ENCODE measurements at regions not wholly inside any gene's neighbourhood (a gene's known extent, or its start where the extent isn't known, plus 50 kb on each side); places are given as distances from the start of the nearest gene placed in this dataset.
"Not testable (repeated sequence)": the region's sequence is repeated elsewhere in the genome, so short reads cannot be mapped to it uniquely, and the experiment has no call there.

DNA sequence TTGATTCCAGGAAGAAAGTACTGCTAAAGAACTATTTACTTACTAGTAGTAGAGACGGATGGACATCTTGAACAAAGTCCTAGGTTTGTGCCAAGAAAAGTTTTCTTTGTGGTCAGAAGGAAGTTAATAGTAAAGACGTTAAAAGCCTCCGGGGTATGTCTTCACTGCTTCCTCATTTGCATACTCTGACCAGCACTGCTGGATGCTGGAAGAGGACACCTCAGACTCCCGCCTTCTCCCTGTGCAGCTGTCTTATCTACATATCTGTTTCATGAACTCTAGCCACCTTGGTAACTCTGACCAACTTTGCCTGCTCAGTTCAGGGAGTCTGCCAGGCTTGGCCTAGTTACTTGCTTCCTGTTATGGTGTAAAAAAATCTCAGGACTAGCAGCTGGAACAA lies 1109.1 kb upstream of the MIR17HG start:
- DNase-seq: no peak

DNA sequence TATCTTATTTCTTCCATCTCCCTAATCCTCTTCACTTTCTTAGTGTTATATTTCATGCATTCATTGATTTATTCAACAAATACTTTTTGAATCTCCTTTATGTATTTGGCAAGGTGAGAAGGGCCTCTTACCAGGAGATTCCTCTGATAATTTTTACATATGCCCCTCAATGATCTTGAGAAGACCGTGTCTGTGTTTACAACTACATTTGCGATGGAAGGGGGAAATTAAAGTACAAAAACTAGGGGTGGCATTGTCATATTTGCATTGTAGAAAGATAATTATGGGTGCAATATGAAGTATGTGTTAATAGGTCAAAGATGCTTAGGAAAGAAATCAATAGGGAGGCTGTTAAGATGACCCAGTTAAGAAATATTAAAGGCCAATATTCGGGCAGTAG lies 1108.4 kb upstream of the MIR17HG start:
- DNase-seq: no peak

DNA sequence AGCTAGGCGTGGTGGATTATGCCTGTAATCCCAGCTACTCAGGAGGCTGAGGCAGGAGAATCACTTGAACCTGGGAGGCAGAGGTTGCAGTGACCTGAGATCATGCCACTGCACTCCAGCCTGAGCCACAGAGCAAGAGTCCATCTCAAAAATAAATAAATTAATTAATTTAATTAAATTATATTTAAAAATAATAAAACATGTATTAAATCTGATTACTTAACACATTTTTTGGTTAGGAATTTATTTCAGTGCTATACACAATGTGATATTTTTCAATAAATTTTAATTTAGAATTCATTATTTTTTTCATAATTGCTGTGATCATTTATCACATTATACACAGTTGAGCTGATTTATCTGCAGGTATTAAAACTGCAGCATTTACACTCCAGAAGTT lies 1101.5 kb upstream of the MIR17HG start:
- DNase-seq: no peak

DNA sequence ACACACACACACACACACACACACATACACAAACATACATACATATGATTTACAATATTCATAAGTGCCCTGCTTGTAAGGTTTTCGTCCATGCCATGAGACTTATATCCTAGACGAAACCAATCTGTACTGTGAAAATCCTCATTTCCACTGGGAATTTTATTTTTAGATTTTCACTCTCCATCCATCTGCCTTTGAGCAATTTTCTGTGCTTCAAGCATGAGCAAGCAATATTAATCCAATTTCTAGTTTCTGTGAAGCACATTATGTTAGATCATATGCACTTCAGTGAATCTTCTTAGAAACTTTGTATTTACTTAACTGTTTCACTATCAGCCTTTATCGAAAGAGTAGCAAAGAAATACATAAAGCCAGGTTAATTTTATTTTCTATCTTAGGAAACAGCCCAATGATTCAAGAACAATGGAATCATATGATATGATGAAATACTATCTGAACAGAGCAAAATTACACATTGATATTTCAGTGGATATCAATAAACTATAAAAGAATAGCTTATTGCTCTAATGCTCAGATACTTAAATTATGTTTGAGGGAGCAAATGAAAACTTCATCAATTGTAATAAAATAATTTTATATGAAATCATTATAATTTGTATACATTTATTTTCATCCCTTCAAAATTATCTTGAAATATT lies 1100.7 kb upstream of the MIR17HG start:
- no peak for DNase-seq

DNA sequence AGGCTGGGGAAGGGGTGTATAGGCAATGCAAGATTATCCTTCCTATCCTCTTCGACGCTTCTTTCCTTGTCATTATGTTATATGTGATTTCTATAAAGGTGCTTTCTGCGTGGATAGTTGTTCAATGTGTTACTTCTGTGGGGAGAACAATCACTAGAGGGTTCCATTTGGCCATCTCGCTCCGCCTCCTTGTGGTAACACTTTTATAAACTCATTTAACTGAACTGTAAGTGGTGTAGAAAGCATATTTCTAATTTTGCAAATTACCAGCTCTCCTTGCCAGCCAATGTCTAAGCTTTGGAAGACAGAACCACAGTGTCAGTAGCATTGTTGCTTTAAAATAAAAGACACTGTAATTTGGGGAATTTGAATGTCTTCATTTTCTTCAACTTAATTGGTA lies 1093.7 kb upstream of the MIR17HG start:
- no peak for DNase-seq

DNA sequence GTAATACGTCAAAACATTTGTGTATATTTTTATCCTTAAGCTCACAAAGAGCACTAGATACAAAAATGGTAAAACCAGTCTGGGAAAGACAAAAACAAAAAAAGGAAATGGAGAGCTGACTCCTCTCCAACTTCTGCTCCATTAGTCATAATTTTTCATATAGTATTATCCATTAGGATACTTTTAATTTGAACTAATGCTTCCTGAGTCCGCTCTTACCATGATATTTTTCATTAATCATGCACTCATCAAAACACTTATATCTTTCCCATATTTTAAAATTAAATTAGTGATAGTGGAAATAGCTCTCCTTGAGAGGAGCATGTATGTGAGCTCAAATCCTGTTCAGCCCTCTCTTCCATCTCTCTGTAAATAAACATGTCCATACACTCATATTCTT lies 1093.0 kb upstream of the MIR17HG start:
- no peak for DNase-seq

DNA sequence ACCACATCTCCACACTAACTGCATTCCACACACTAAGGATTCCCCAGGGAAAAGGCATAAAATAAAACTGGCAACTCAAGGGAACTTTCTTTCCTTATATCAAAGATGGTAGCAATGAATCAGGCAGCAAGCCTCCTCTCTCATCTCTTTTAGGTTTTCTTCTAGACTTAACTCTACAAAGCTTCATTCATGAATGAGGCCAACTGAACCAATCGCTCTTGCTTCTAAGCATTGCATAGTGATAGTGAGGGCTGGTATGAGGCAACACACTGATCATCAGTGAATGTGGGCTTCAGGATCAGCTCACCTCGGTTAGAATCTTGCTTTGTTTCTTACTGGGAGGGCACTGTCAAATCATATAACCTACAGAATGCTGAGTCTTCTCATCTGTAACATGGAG lies 1090.7 kb upstream of the MIR17HG start:
- DNase-seq: no peak

DNA sequence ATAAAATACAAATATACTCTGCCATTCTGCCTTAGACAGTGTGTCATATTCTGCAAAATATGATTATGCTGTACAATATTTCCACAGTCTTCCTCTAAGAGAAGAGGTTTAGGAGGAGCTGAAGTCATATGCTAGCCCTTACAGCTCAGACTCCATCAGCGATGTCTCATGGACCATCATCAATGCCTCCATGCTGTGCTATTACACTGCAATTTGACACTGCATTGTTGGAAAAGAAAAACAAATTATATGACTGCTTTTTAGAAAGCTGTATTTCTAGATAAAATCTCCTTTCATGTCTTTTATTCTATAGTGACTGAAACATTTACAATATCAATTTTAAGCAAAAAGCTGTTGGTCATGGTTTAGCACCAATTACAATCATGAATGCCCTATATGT lies 1089.4 kb upstream of the MIR17HG start:
- DNase-seq: no peak

DNA sequence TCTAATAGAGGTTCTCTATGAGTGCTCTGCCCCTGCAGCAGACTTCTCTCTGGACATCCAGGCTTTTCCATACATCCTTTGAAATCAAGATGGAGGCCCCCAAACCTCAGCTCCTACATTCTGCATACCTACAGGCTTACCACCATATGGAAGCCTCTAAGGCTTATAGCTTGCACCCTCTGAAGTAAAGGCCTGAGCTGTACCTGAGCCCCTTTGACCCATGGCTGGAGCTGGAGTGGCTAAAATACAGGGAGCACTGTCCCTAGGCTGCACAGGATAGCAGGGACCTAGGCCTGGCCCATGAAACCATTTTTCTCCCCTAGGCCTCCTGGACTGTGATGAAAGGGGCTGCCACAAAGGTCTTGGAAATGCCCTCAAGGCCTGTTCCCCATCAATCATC lies 1086.1 kb upstream of the MIR17HG start:
- no peak for DNase-seq

DNA sequence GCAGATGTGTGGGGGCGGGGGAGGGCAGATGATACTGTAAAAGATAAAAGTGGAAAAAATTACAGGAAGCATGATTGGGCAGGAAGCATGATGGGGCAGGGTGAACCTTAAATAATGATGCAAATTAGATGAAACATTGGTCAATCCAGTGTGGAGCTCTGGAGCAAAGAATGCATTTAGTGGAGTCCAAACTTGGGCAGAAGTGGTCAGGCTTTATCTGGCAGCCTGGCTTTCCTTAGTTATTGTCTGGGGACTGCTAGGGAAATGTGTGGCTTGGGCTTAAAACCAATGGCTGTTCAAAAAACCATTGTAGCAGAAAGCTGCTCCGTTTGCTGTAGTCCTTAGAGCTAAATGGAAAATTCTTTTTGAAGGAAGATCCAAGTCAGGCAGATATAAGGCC lies 1077.3 kb upstream of the MIR17HG start:
- no peak for DNase-seq

DNA sequence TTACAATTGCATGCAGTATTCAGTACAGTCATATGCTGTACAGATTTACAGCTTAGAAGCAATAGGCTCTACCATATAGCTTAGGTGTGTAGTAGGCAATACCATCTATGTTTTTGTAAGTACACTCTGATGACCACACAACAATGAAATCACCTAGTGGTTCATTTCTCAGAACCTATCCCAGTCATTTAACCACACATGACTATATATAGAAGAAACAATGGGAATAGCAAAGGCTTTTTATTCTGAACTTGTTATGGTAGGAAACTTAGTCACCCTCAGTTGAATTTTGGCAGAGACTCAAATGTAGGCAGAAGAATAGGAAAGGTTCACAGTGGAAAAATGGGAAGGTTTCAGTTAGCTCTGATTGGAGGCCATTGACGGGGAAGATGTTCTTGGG lies 1075.1 kb upstream of the MIR17HG start:
- no peak for DNase-seq

DNA sequence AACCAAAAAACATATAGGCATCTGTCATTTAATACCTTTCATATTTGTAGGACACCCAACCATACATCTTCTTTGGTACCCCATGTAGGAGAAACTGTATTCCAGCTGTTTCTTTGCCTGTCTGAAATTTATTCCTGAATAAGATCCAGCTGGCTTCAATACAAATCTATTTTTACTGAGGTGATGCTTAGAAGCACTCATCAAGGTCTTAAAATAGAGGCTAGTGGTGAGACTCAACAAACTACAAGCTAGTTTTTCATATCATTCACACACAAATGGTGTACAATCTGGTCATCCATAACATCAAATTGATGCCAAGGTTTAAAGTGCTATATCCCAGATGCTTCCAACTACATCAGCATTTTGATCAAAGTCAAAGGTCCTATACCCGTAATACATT lies 1071.3 kb upstream of the MIR17HG start:
- no peak for DNase-seq

DNA sequence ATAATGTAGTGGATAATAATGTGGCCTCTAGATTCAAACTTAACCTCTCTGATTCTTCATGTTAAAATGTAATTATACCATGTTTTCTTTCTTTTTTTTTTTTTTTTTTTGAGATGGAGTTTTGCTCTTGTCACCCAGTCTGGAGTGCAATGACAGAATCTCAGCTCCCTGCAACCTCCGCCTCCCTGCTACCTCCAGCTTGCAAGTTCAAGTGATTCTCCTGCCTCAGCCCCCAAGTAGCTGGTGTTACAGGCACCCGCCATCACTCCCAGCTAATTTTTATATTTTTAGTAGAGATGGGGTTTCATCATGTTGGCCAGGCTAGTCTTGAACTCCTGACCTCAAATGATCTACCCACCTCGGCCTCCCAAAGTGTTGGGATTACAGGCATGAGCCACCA lies 1069.3 kb upstream of the MIR17HG start:
- not testable (repeated sequence) for DNase-seq

DNA sequence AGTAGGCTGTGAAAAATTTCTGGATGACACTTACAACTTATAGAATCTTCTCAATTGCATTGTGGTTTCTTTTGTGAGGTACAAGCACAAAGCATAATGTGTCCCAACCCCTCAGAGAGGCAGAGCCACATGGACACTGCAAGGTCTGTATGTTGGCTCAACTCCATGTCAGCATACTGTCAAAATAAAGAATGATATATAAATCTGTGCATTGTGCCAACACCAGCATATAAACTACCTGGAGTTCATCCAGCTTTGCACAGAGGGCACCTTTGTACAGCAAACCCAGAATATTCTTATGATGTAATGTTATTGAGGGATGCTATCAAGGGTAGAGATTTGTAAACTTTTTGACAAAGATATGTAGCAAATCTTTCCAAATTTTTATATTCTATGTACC lies 1065.8 kb upstream of the MIR17HG start:
- DNase-seq: peak; percentile 27

DNA sequence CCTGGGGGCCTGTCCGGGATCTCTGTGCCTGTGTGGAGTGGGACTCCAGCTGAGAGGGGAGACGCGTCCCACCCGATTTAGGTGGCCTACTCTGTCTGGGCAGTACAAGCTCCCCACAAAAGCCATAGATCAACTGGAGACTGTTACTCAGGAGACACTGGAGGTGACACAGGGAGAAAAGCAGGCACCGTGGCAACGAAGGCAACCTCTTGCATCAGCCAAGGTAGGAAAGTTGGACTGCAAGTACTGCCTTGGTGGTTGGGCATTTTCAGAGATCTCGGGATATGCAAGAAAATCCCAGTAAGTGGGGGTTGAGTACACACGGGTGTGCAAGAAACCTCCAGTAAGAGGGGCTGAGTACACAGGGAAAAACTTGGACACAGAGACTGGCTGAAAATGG lies 1060.0 kb upstream of the MIR17HG start:
- no peak for DNase-seq

DNA sequence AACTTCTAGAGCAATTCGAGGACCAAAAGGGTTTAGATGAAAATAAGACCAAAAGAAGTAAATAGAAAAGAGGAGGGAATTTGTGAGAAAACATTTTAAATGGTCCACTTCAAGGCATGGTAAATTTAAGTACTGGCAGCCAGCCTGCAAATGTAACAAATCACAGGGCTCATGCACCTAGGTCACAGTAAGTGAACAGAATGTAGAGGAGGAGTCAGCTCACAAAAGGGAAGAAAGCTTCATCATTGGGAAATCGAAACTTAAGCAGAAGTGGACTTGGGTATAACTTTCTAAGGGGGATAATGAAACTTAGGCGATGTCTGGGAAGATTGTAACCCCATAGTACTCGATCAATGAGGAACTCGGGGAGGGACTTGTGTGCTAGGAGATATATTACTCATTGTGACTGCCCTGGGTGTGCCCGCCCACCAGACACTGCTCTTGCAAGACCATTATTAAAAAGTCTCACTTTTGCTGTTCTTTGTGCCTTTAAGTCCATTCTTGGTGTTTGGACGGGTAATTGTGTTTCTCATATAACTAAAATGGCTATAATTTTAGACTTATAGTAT lies 1053.6 kb upstream of the MIR17HG start:
- DNase-seq: no peak

DNA sequence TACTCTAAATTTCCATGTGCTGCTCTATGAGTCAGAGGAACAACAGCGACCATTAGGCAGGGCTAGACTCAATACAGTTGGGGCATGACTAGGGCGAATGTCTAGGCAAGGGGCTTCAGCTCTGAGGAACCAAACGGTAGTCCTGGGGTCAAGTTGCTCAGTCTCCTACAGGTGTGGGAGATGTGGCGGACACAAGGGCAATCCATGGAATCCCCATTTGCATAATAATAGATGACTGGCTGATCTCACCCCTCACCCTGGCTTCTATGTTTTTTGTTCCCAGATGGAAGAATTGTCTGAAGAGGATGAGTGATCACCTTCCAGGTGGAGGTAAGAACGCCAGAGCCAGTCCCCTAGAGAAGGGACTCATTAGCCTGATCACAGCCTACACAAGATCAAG lies 1048.2 kb upstream of the MIR17HG start:
- no peak for DNase-seq

DNA sequence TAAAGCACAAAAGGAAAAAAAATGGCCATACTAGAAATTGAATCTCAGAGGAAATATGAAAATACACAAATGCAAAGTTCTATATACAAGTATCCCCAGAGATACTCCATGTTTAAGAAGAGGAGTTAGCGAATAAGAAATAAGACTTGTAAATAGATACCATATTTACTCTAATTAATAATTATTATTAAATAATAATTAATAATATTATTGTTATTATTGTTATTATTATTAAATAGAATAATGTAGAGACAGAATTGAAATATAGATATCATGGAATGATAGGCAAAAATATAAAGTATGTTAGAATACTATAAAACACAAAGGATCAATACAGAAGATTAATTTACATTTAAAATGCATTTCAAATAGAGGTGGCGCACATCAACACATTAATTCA lies 1047.5 kb upstream of the MIR17HG start:
- no peak for DNase-seq

DNA sequence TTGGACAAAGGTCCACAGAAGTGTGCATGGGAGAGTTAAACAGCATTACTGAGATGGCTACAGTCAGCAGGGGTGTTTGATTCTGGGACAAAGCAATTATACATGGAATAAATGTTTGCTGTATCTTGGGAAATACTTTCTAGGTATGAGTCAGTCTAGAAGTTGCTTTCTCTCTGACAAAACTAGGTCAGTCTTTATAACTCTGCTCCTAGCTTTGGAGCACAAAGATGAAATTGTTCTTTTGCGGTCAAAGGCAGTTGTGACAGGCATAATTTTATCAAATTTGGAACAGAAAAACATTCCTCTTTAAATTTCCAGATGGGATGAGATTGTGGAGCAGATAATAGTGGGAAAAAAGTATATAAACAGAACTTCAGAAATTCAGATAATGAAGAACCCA lies 1045.4 kb upstream of the MIR17HG start:
- no peak for DNase-seq

DNA sequence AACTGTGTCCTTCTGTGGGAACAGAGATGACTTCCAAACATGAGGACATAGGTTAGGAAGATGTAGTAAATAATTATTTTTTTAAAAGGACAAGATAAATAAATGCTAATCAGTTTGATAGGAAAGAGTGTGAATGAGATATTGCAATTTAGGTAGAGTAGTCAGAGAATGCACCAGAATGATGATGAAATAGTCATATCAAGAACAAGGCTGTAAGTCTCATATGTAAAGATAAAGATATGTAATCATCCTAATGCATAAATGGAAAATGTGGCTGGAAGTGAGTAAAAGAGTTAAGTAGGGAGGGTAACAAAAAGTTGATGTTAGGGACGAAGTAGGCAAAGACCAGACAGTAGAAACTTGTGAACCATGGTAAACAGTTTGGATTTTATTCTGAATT lies 1041.7 kb upstream of the MIR17HG start:
- no peak for DNase-seq

DNA sequence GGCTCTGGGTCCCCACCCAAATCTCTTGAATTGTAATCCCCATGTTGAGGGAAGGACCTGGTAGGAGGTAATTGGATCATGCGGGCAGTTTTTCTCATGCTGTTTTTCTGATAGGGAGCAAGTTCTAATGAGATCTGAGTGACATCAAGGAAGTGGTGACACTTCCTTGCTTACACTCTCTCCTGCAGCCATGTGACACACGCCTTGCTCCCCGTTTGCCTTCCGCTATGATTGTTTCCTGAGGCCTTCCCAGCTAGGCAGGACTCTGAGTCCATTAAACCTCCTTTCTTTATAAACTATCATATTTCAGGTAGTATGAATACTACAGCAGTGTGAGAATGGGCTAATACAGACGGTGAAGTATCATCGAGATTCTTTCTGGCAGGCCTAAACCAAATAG lies 1040.4 kb upstream of the MIR17HG start:
- no peak for DNase-seq

DNA sequence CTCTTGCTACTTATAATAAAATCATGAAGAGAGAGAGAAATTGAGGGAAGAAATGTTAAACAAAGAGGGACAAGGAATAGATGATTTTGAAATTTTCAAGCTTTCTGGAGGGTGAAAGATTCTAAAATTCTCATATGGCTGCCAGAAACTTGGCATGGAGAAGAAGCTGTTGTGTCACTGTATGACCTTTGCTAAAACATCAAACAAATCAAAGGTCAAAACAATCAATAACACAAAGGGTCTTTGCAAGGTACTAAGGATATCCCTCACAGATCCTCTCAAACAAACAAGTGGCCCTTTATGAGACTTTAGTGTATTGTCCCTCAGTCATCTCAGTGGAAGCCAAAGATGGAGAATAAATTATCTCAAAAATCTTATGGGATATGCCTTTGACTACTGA lies 1039.2 kb upstream of the MIR17HG start:
- DNase-seq: no peak

DNA sequence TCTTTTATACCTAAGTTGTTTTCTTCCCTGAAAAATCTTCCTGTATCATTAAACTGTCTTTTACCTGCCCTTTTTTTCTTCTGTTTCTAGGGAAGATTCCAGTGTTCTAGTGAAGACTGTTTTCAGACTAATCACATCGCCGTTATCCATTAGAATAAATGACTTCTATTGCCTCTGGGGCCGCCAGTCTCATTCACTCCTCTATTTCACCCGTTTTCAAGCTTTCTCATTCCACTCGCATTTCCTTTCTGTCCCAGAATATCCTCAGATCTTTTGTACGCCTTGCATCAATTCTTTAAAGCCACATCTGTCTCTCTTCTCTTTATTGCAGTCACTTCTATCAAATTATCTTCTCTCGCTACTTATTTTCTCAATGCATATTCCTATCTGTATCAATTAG lies 1035.6 kb upstream of the MIR17HG start:
- no peak for DNase-seq

DNA sequence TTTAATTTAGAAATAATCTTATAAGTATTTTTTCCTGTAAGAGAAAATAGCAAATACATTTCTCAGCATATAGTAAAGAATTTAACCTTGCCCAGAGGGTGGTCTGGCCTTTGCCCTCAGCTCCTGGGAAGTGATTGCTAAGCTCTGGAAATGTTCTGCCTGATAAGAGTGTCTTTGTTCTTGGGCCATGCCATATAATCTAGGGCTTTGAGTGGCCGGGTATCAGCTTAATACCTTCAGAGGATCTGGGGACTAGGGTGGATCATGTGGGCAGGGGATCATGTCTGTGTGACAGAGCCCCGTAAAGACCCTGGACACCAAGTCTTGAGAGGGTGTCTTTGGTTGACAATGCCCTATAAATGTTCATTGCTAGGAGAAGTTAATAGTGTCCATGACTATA lies 1032.4 kb upstream of the MIR17HG start:
- DNase-seq: no peak

DNA sequence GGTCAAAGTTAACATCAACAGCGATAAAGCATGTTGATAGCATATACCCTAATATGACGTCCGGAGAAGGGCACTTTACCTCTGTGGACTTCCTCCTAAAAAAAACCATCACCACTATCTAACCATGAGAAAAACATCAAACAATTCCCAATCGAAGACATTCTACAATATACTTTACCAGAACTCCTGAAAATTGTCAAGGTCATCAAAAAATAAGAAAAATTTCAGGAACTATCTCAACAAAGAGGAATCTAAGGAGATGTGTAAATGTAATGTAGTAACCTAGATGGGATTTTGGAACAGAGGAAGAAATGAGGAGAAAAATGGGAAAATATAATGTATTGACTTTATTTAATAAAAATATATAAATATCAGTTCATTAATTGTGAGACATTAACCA lies 1026.8 kb upstream of the MIR17HG start:
- no peak for DNase-seq

Data from COR-L47 (cell line).